HEK293 (cell line): ENCODE measurements at regions not wholly inside any gene's neighbourhood (a gene's known extent, or its start where the extent isn't known, plus 50 kb on each side); places are given as distances from the start of the nearest gene placed in this dataset.
"Not testable (repeated sequence)": the region's sequence is repeated elsewhere in the genome, so short reads cannot be mapped to it uniquely, and the experiment has no call there.

Source experiments
- CTCF ChIA-PET: fragments of 350-600 bp; formaldehyde crosslinking; extraction: SDS; loops from one replicate; lab custom pipeline; 2021; ENCODE audit warnings: antibody characterized with exemption; lab: Yijun Ruan, JAX
- POLR2A ChIA-PET: fragments of 300-600 bp; formaldehyde crosslinking; extraction: SDS; loops from one replicate; lab custom pipeline; 2020; ENCODE audit warnings: antibody characterized with exemption, inconsistent platforms; lab: Yijun Ruan, JAX
- H3K27ac ChIP-seq: fragments of 200-500 bp; sonication (Bioruptor generic); 2 replicates; pipeline ENCODE4 v1.5.1; 2014; ENCODE audit warnings: low read depth, low read length, control low read depth, inconsistent platforms; ENCODE audit errors: extremely low read depth
- H3K36me3 ChIP-seq, 2 experiments: fragments of 200-500 bp in 1 of 2; sonication (Bioruptor generic) in 1 of 2; 1 replicate in 1 of 2; 2 replicates in 1 of 2; pipeline ENCODE4 v1.5.1; 2014 to 2017; ENCODE audit warnings: inconsistent platforms in 2 of 2, low read length in 2 of 2; ENCODE audit not compliant: control insufficient read depth in 2 of 2, insufficient read depth in 1 of 2
- H3K4me1 ChIP-seq: fragments of 200-500 bp; sonication (Bioruptor generic); 2 replicates; pipeline ENCODE4 v1.5.1; 2014; ENCODE audit warnings: mild to moderate bottlenecking, low read length, inconsistent platforms; ENCODE audit not compliant: control insufficient read depth, insufficient read depth
- H3K4me3 ChIP-seq: 2 replicates; pipeline ENCODE4 v1.5.1; 2011; ENCODE audit warnings: low read depth, mild to moderate bottlenecking, control low read depth, low read length, moderate library complexity
- H3K9me3 ChIP-seq: fragments of 200-500 bp; sonication (Bioruptor generic); 2 replicates; pipeline ENCODE4 v1.5.1; 2014; ENCODE audit warnings: low read depth, low read length, inconsistent platforms; ENCODE audit not compliant: control insufficient read depth, insufficient read depth
- YY2 ChIP-seq: fragments of 450-650 bp; formaldehyde crosslinking; IDR thresholded peaks from 2 replicates; pipeline ENCODE4 v1.5.1; 2016; ENCODE audit warnings: missing biosample characterization, missing genetic modification characterization
- ZBTB1 ChIP-seq: fragments of 450-650 bp; formaldehyde crosslinking; IDR thresholded peaks from 2 replicates; pipeline ENCODE4 v1.5.1; 2016; ENCODE audit warnings: missing biosample characterization, missing genetic modification characterization
- ZBTB6 ChIP-seq: fragments of 450-650 bp; formaldehyde crosslinking; IDR thresholded peaks from 2 replicates; pipeline ENCODE4 v1.5.1; 2017; ENCODE audit warnings: missing biosample characterization, missing genetic modification characterization
- ZNF140 ChIP-seq: fragments of 450-650 bp; formaldehyde crosslinking; IDR thresholded peaks from 2 replicates; pipeline ENCODE4 v1.5.1; 2016; ENCODE audit warnings: missing biosample characterization, missing genetic modification characterization
- ZNF2 ChIP-seq: fragments of 450-650 bp; formaldehyde crosslinking; IDR thresholded peaks from 2 replicates; pipeline ENCODE4 v1.5.1; 2016; ENCODE audit warnings: missing biosample characterization, missing genetic modification characterization
- ZNF239 ChIP-seq: fragments of 450-650 bp; formaldehyde crosslinking; IDR thresholded peaks from 2 replicates; pipeline ENCODE4 v1.5.1; 2016; ENCODE audit warnings: missing biosample characterization, missing genetic modification characterization
- ZNF24 ChIP-seq: fragments of 450-650 bp; formaldehyde crosslinking; IDR thresholded peaks from 2 replicates; pipeline ENCODE4 v1.5.1; 2016; ENCODE audit warnings: missing biosample characterization, missing genetic modification characterization
- ZNF280C ChIP-seq: fragments of 450-650 bp; formaldehyde crosslinking; IDR thresholded peaks from 2 replicates; pipeline ENCODE4 v1.5.1; 2016; ENCODE audit warnings: missing biosample characterization, missing genetic modification characterization
- ZNF335 ChIP-seq: fragments of 450-650 bp; formaldehyde crosslinking; conservative IDR thresholded peaks from 2 replicates; pipeline ENCODE4 v1.5.1; 2016; ENCODE audit warnings: missing biosample characterization, missing genetic modification characterization
- ZNF449 ChIP-seq: fragments of 450-650 bp; formaldehyde crosslinking; IDR thresholded peaks from 2 replicates; pipeline ENCODE4 v1.5.1; 2017; ENCODE audit warnings: missing biosample characterization, mild to moderate bottlenecking, missing genetic modification characterization, moderate library complexity
- ZNF513 ChIP-seq: fragments of 450-650 bp; IDR thresholded peaks from 2 replicates; pipeline ENCODE4 v1.5.1; 2018; ENCODE audit warnings: missing biosample characterization, missing genetic modification characterization
- ZNF518A ChIP-seq: fragments of 450-650 bp; formaldehyde crosslinking; conservative IDR thresholded peaks from 2 replicates; pipeline ENCODE4 v1.5.1; 2016; ENCODE audit warnings: low read depth, missing biosample characterization, missing genetic modification characterization
- ZNF585B ChIP-seq: fragments of 450-650 bp; formaldehyde crosslinking; IDR thresholded peaks from 2 replicates; pipeline ENCODE4 v1.5.1; 2016; ENCODE audit warnings: missing biosample characterization, missing genetic modification characterization

- H3K36me3 ChIP-seq, H3K27ac ChIP-seq, POLR2A ChIA-PET, H3K9me3 ChIP-seq, H3K4me3 ChIP-seq, H3K4me1 ChIP-seq: not testable (repeated sequence)
- CTCF ChIA-PET: interaction anchor here (0.6 to 3.1 kb wide), 10 partner anchors 9 to 117 kb away, joined by 3 to 24 read pairs (median 4); no protein-coding TSS in a partner anchor
- TF ChIP-seq ZNF449 (tag by site-specific recombination) (peak; percentile 66), ZNF335 (tag by site-specific recombination) (peak; percentile 68)
These were observed 58.6 kb upstream of the TARP start for GRCh38 chr7:38331853-38332595.

- Histone ChIP-seq H3K36me3 (no peaks in the 10 kb centered on the region), H3K4me3 (no peak overlapping the region), H3K4me1 (no peaks in the 10 kb centered on the region), H3K27ac (no peak overlapping the region), H3K9me3 (no peaks in the 10 kb centered on the region)
- TF ChIP-seq ZNF239 (tag by site-specific recombination) (no peak), ZBTB1 (tag by site-specific recombination) (no peak), ZNF335 (tag by site-specific recombination) (no peak), ZNF518A (tag by site-specific recombination) (no peak)
- ChIA-PET POLR2A (no interaction called here), CTCF (interaction anchor here (0.6 to 3.1 kb wide), 14 partner anchors 9 to 413 kb away, joined by 3 to 24 read pairs (median 4); no protein-coding TSS in a partner anchor)
These were observed 57.6 kb upstream of the TARP start for GRCh38 chr7:38330861-38331621.

- ChIA-PET POLR2A (no interaction called here), CTCF (interaction anchor here (2.1 to 3.1 kb wide), 3 partner anchors 11 to 222 kb away, joined by 6 to 24 read pairs (median 18); no protein-coding TSS in a partner anchor)
- no peak overlapping the region for H3K4me3 ChIP-seq
- H3K27ac ChIP-seq: no peak overlapping the region
- H3K9me3 ChIP-seq: no peaks in the 10 kb centered on the region
- H3K4me1 ChIP-seq: no peaks in the 10 kb centered on the region
- H3K36me3 ChIP-seq: no peaks in the 10 kb centered on the region
- TF ChIP-seq ZNF140 (no peak), ZNF513 (tag by site-specific recombination) (no peak), ZNF280C (tag by site-specific recombination) (no peak), ZNF2 (tag by site-specific recombination) (no peak), ZBTB6 (tag by site-specific recombination) (no peak), ZNF585B (tag by site-specific recombination) (no peak), ZNF24 (tag by site-specific recombination) (no peak), YY2 (tag by site-specific recombination) (no peak)
These were observed 56.6 kb upstream of the TARP start for GRCh38 chr7:38330039-38330438.
